ENCODE measurements at regions not wholly inside any gene's neighbourhood (a gene's known extent, or its start where the extent isn't known, plus 50 kb on each side); places are given as distances from the start of the nearest gene placed in this dataset.

DNA sequence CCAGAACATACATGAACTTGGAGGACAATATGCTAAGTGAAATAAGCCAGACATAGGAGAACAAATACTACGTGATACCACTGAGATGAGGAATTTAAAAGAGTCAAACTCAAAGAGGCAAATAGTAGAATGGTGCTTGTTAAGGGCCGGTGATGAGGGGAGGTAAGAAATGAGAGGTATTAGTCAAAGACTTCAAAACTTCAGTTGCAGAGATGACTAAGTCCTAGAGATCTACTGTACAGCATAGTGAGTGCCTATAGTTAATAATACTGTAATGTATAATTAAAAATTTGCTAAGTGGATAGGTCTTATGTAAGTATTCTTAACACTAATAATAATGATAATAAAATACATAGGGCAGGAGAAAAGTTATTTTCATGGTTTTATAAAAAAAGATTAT, 126.9 kb upstream of the VEGFC start:
- Histone ChIP-seq H4K20me1 (ENCODE audit: insufficient read depth, low read depth, low read length) (no peaks in the 10 kb centered on the region), H3K4me3 (ENCODE audit: low read length) (no peak overlapping the region), H2AFZ (ENCODE audit: low read length) (no peak overlapping the region), H3K4me2 (ENCODE audit: low read depth, low read length, poor library complexity, severe bottlenecking) (no peak overlapping the region), H3K9me2 (replicated peaks; ENCODE audit: insufficient read depth, low read length) (no peaks in the 10 kb centered on the region), H3K9ac (ENCODE audit: low read length) (no peak overlapping the region), H3K79me2 (ENCODE audit: low read length) (no peaks in the 10 kb centered on the region), H3K27me3 (ENCODE audit: low read length) (no peaks in the 10 kb centered on the region), H3K4me1 (ENCODE audit: low read length) (no peaks in the 10 kb centered on the region), H3K9me3 (ENCODE audit: low read length) (no peaks in the 10 kb centered on the region), H3K27ac (ENCODE audit: low read length) (no peak overlapping the region), H3K36me3 (ENCODE audit: insufficient read depth, low read length) (no peaks in the 10 kb centered on the region)
- no peak for DNase-seq

DNA sequence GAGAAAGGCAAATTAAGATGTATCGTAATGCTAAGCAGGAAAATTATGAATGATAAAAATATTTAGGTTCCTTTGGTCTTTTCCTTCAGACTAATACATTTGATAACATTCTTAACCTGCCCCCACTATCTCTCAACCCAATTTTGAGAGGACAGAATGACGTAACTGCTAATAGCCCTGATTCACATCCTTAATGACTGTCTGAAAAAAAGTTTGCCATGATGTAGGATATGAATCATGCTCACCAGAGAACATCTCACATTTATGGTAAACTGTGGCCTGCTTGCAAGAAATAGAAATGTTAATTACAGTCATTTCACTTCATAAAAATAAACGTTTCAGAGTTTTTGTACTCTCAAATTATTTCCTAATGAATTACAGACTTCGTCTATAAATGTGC, 128.0 kb upstream of the VEGFC start:
- no peaks in the 10 kb centered on the region for H3K27me3 ChIP-seq (ENCODE audit: low read length)
- H2AFZ ChIP-seq (ENCODE audit: low read length), result no peak overlapping the region
- no peaks in the 10 kb centered on the region for H3K4me1 ChIP-seq (ENCODE audit: low read length)
- H3K9me2 ChIP-seq (replicated peaks; ENCODE audit: insufficient read depth, low read length), result no peaks in the 10 kb centered on the region
- no peaks in the 10 kb centered on the region for H3K79me2 ChIP-seq (ENCODE audit: low read length)
- H3K9me3 ChIP-seq (ENCODE audit: low read length), result no peaks in the 10 kb centered on the region
- no peak overlapping the region for H3K27ac ChIP-seq (ENCODE audit: low read length)
- H3K4me2 ChIP-seq (ENCODE audit: low read depth, low read length, poor library complexity, severe bottlenecking), result no peak overlapping the region
- H3K36me3 ChIP-seq (ENCODE audit: insufficient read depth, low read length), result no peaks in the 10 kb centered on the region
- DNase-seq, result no peak
- H3K9ac ChIP-seq (ENCODE audit: low read length), result no peak overlapping the region
- no peak overlapping the region for H3K4me3 ChIP-seq (ENCODE audit: low read length)
- H4K20me1 ChIP-seq (ENCODE audit: insufficient read depth, low read depth, low read length), result no peaks in the 10 kb centered on the region

DNA sequence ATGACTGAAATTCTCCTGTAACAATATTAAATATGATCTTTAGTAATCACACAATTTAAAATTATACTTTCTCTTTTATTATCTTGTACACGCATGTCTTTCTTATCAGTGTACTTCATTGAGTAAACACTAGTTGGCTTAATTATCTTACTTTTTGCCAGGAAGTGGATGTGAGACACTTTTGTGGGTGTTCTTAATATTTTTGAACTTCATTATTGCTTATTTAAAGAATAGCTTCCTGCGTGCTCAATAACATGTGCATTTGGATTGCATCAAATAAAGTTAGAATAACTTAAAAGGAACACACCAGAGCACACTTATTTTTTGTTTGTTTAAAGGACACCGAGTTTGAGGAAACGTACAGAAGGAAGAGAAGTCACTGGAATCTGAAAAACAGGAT, 128.5 kb upstream of the VEGFC start:
- H3K27me3 ChIP-seq (ENCODE audit: low read length), result no peaks in the 10 kb centered on the region
- H3K4me1 ChIP-seq (ENCODE audit: low read length), result no peaks in the 10 kb centered on the region
- no peak overlapping the region for H3K27ac ChIP-seq (ENCODE audit: low read length)
- H3K4me3 ChIP-seq (ENCODE audit: low read length), result no peak overlapping the region
- H3K36me3 ChIP-seq (ENCODE audit: insufficient read depth, low read length), result no peaks in the 10 kb centered on the region
- H3K9ac ChIP-seq (ENCODE audit: low read length), result no peak overlapping the region
- H3K9me3 ChIP-seq (ENCODE audit: low read length), result no peaks in the 10 kb centered on the region
- H3K4me2 ChIP-seq (ENCODE audit: low read depth, low read length, poor library complexity, severe bottlenecking), result no peak overlapping the region
- no peaks in the 10 kb centered on the region for H3K9me2 ChIP-seq (replicated peaks; ENCODE audit: insufficient read depth, low read length)
- no peak for DNase-seq
- H3K79me2 ChIP-seq (ENCODE audit: low read length), result no peaks in the 10 kb centered on the region
- no peaks in the 10 kb centered on the region for H4K20me1 ChIP-seq (ENCODE audit: insufficient read depth, low read depth, low read length)
- no peak overlapping the region for H2AFZ ChIP-seq (ENCODE audit: low read length)

DNA sequence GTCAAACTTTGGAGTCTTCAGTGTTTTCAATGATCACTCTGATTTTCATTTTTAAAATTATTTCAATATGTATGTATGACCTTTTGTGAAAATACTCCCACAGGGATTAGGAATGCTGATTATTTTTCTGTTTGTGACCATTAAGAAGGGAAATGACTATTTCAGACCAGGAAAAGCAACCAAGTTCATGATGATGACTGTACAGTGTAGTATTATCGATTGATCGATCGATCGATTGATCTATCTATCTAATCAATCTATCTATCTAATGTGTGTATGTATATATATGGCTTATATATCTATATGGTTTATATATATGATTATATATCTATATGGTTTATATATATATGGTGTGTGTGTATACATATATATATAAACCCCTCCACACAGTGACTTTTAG, 131.5 kb upstream of the VEGFC start:
- Histone ChIP-seq H3K79me2 (ENCODE audit: low read length) (no peaks in the 10 kb centered on the region), H4K20me1 (ENCODE audit: insufficient read depth, low read depth, low read length) (no peaks in the 10 kb centered on the region), H2AFZ (ENCODE audit: low read length) (no peak overlapping the region), H3K9me3 (ENCODE audit: low read length) (no peaks in the 10 kb centered on the region), H3K36me3 (ENCODE audit: insufficient read depth, low read length) (no peaks in the 10 kb centered on the region), H3K4me2 (ENCODE audit: low read depth, low read length, poor library complexity, severe bottlenecking) (no peak overlapping the region), H3K4me3 (ENCODE audit: low read length) (no peak overlapping the region), H3K9ac (ENCODE audit: low read length) (no peak overlapping the region), H3K9me2 (replicated peaks; ENCODE audit: insufficient read depth, low read length) (no peaks in the 10 kb centered on the region), H3K4me1 (ENCODE audit: low read length) (no peaks in the 10 kb centered on the region), H3K27me3 (ENCODE audit: low read length) (no peaks in the 10 kb centered on the region), H3K27ac (ENCODE audit: low read length) (no peak overlapping the region)
- no peak for DNase-seq

DNA sequence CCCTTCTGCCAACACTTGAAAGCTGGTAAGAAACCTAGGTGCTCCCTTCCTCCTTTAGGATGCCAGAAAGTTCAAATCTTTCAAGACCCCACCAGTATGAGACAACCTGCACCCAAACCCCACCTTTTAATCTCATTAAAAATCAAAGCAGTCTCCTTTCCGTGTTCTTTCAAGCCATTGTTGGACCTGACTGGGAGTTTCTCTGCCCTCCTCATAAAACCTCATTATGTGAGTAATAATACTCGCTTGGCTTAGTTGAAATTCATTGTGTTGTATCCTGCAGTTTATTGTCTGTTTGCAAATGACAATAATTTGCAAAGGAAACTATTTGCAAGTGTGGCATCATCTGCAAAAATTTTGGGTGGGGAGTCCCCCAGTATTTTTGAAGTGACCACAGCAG, 133.2 kb upstream of the VEGFC start:
- DNase-seq, result no peak
- H3K27me3 ChIP-seq (ENCODE audit: low read length), result no peaks in the 10 kb centered on the region
- H3K79me2 ChIP-seq (ENCODE audit: low read length), result no peaks in the 10 kb centered on the region
- H3K4me2 ChIP-seq (ENCODE audit: low read depth, low read length, poor library complexity, severe bottlenecking), result no peak overlapping the region
- H3K4me3 ChIP-seq (ENCODE audit: low read length), result no peak overlapping the region
- no peaks in the 10 kb centered on the region for H3K9me2 ChIP-seq (replicated peaks; ENCODE audit: insufficient read depth, low read length)
- H4K20me1 ChIP-seq (ENCODE audit: insufficient read depth, low read depth, low read length), result no peaks in the 10 kb centered on the region
- H3K4me1 ChIP-seq (ENCODE audit: low read length), result no peaks in the 10 kb centered on the region
- no peak overlapping the region for H2AFZ ChIP-seq (ENCODE audit: low read length)
- H3K36me3 ChIP-seq (ENCODE audit: insufficient read depth, low read length), result no peaks in the 10 kb centered on the region
- no peak overlapping the region for H3K27ac ChIP-seq (ENCODE audit: low read length)
- H3K9ac ChIP-seq (ENCODE audit: low read length), result no peak overlapping the region
- H3K9me3 ChIP-seq (ENCODE audit: low read length), result no peaks in the 10 kb centered on the region

DNA sequence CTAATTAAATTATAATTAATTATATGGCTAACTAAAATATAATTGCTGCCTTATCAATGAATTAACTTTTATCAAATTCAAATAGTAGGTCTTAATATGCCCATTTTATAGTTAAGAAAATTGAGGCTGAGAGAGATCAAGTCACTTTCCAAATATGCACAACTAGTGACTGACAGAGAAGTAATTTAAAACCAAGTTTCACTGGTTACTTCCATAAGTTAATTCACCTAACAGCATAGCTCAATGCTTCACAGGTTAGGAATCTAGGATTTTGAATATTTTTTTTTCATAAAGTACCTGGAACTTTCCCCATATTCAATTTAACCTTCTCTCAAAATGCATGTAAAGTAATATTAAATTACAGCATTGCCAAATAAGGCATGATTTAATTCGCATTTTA, 134.4 kb upstream of the VEGFC start:
- Histone ChIP-seq H3K4me3 (ENCODE audit: low read length) (no peak overlapping the region), H3K36me3 (ENCODE audit: insufficient read depth, low read length) (no peaks in the 10 kb centered on the region), H3K27ac (ENCODE audit: low read length) (no peak overlapping the region), H3K9ac (ENCODE audit: low read length) (no peak overlapping the region), H3K4me1 (ENCODE audit: low read length) (no peaks in the 10 kb centered on the region), H3K9me3 (ENCODE audit: low read length) (no peaks in the 10 kb centered on the region), H3K9me2 (replicated peaks; ENCODE audit: insufficient read depth, low read length) (no peaks in the 10 kb centered on the region), H3K27me3 (ENCODE audit: low read length) (no peaks in the 10 kb centered on the region), H3K4me2 (ENCODE audit: low read depth, low read length, poor library complexity, severe bottlenecking) (no peak overlapping the region), H4K20me1 (ENCODE audit: insufficient read depth, low read depth, low read length) (no peaks in the 10 kb centered on the region), H3K79me2 (ENCODE audit: low read length) (no peaks in the 10 kb centered on the region), H2AFZ (ENCODE audit: low read length) (no peak overlapping the region)
- DNase-seq, result no peak

DNA sequence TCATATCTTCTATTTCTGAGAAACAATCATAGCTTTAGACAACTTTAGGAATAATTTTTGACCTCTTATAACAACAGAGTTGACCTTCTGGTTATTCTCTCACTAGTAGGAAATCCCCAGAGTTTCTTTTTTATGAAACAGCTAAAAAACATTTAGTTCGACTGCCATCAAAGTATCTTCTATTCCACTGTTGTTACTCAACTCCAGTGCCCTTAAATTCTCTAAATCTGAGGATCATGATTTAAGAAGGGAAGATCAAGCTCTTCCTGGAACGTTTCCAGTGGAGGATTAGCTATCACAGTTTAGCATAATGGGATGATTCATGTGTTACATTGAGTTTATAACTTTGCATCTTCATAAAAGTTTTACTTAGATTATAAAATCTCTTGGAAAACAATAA, 134.9 kb upstream of the VEGFC start:
- DNase-seq, result no peak
- Histone ChIP-seq H2AFZ (ENCODE audit: low read length) (no peak overlapping the region), H3K9me2 (replicated peaks; ENCODE audit: insufficient read depth, low read length) (no peaks in the 10 kb centered on the region), H3K9me3 (ENCODE audit: low read length) (no peaks in the 10 kb centered on the region), H3K36me3 (ENCODE audit: insufficient read depth, low read length) (no peaks in the 10 kb centered on the region), H3K4me1 (ENCODE audit: low read length) (no peaks in the 10 kb centered on the region), H3K27ac (ENCODE audit: low read length) (no peak overlapping the region), H3K4me3 (ENCODE audit: low read length) (no peak overlapping the region), H3K79me2 (ENCODE audit: low read length) (no peaks in the 10 kb centered on the region), H3K9ac (ENCODE audit: low read length) (no peak overlapping the region), H3K4me2 (ENCODE audit: low read depth, low read length, poor library complexity, severe bottlenecking) (no peak overlapping the region), H3K27me3 (ENCODE audit: low read length) (no peaks in the 10 kb centered on the region), H4K20me1 (ENCODE audit: insufficient read depth, low read depth, low read length) (no peaks in the 10 kb centered on the region)

DNA sequence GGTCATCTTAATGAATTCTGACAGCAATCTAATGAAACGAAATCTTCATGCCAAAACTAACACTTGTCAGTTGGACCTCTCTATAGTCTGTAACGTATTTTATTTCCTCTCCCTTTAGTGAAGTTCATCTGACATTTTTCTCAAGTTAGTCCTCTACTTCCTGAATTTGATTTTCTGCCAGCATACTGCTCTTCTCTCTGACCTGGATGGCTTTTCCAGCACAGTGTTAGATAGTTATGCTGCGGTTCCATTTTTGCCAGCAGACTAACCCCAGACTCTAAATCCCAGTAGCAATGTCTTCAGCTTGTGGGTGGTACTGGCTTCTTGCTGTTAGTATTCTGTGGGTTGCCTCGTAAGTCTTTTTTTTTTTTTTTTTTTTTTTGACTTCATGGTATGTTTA, 146.7 kb upstream of the VEGFC start:
- no peak for DNase-seq
- H3K4me3 ChIP-seq (ENCODE audit: low read length), result no peak overlapping the region
- no peaks in the 10 kb centered on the region for H3K36me3 ChIP-seq (ENCODE audit: insufficient read depth, low read length)
- H3K9me2 ChIP-seq (replicated peaks; ENCODE audit: insufficient read depth, low read length), result no peaks in the 10 kb centered on the region
- no peaks in the 10 kb centered on the region for H3K27me3 ChIP-seq (ENCODE audit: low read length)
- no peaks in the 10 kb centered on the region for H3K4me1 ChIP-seq (ENCODE audit: low read length)
- no peak overlapping the region for H3K4me2 ChIP-seq (ENCODE audit: low read depth, low read length, poor library complexity, severe bottlenecking)
- H4K20me1 ChIP-seq (ENCODE audit: insufficient read depth, low read depth, low read length), result no peaks in the 10 kb centered on the region
- H3K27ac ChIP-seq (ENCODE audit: low read length), result no peak overlapping the region
- no peak overlapping the region for H3K9ac ChIP-seq (ENCODE audit: low read length)
- H2AFZ ChIP-seq (ENCODE audit: low read length), result no peak overlapping the region
- no peaks in the 10 kb centered on the region for H3K79me2 ChIP-seq (ENCODE audit: low read length)
- H3K9me3 ChIP-seq (ENCODE audit: low read length), result no peaks in the 10 kb centered on the region

DNA sequence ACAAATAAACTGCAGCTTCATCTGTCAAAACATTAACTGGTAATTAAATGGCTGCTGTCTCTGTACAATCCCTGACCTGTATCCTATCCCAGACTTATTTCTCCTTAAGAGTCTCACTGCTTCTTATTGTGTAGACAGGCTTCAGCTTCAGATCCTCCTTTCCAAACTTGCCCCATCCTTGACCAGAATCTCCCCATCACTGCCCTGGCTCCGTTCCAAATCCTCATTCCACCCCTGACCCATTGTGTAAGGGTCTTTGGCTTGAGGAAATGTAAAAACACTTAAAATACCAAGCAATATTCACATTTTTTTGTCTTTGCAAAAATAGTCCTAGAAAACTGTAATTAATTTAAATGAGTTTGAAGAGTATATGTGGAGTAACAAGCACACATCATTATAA, 152.6 kb upstream of the VEGFC start:
- no peak overlapping the region for H3K9ac ChIP-seq (ENCODE audit: low read length)
- no peak overlapping the region for H3K27ac ChIP-seq (ENCODE audit: low read length)
- no peaks in the 10 kb centered on the region for H3K9me3 ChIP-seq (ENCODE audit: low read length)

More for the DNA sequence above, 152.6 kb upstream of the VEGFC start:
- Histone ChIP-seq H2AFZ (ENCODE audit: low read length) (no peak overlapping the region), H3K4me1 (ENCODE audit: low read length) (no peaks in the 10 kb centered on the region), H3K27me3 (ENCODE audit: low read length) (no peaks in the 10 kb centered on the region), H4K20me1 (ENCODE audit: insufficient read depth, low read depth, low read length) (no peaks in the 10 kb centered on the region), H3K79me2 (ENCODE audit: low read length) (no peaks in the 10 kb centered on the region), H3K4me3 (ENCODE audit: low read length) (no peak overlapping the region), H3K36me3 (ENCODE audit: insufficient read depth, low read length) (no peaks in the 10 kb centered on the region), H3K9me2 (replicated peaks; ENCODE audit: insufficient read depth, low read length) (no peaks in the 10 kb centered on the region), H3K4me2 (ENCODE audit: low read depth, low read length, poor library complexity, severe bottlenecking) (no peak overlapping the region)
- DNase-seq, result no peak

Data from Karpas-422 (cell line).